Right cardiac atrium (tissue), 5 donors: ENCODE measurements at regions not wholly inside any gene's neighbourhood (a gene's known extent, or its start where the extent isn't known, plus 50 kb on each side); places are given as distances from the start of the nearest gene placed in this dataset.

Source experiments
- ATAC-seq, 2 donors: fragments of 200-7000 bp; cut with Tn5 transposase; one replicate each; pipeline versions ENCODE4 v1.8.0 to v1.9.1; 2020; ENCODE audit warnings: moderate library complexity in 2 of 2, mild to moderate bottlenecking in 1 of 2
- DNase-seq, 3 donors: peaks; one replicate each; pipeline ENCODE4 v3.0.0-alpha.2; 2020
- H3K27ac ChIP-seq: one replicate; pipeline ENCODE4 v1.5.1; 2013; ENCODE audit warnings: mild to moderate bottlenecking, low read length, control low read depth, moderate library complexity
- H3K27me3 ChIP-seq: one replicate; pipeline ENCODE4 v1.6.1; 2013; ENCODE audit not compliant: control insufficient read depth, insufficient read depth
- H3K4me1 ChIP-seq: one replicate; pipeline ENCODE4 v1.6.1; 2013; ENCODE audit warnings: low read length; ENCODE audit not compliant: control insufficient read depth, insufficient read depth
- H3K4me3 ChIP-seq: one replicate; pipeline ENCODE4 v1.5.1; 2013; ENCODE audit warnings: low read length, control low read depth
- H3K9me3 ChIP-seq: one replicate; pipeline ENCODE4 v1.6.1; 2013; ENCODE audit warnings: low read length; ENCODE audit not compliant: control insufficient read depth
- WGBS: extraction: QIAGEN DNeasy Blood & Tissue Kit; methylation state at CpG from one replicate; pipeline ENCODE4 v1.1.7; 2013; 5-methylcytosine and 5-hydroxymethylcytosine counted together
- intact Hi-C, 4 donors: fragments of 100-400 bp; cut with DNase I; formaldehyde crosslinking; loops; one replicate each; pipeline versions ENCODE4 v1.11.0 to v1.14.0; 2022 to 2023
- donor health status: healthy with polysubstance abuse.
- donor health status: DM: no; HTN: yes; CAD: no.
- donor health status: DM: no; HTN: no; CAD: no.
- donor health status: DM: no; HTN: yes; CAD: no; lungs with severe emphysema.
- donor health status: DM: yes; HTN: yes; CAD: no.

DNA sequence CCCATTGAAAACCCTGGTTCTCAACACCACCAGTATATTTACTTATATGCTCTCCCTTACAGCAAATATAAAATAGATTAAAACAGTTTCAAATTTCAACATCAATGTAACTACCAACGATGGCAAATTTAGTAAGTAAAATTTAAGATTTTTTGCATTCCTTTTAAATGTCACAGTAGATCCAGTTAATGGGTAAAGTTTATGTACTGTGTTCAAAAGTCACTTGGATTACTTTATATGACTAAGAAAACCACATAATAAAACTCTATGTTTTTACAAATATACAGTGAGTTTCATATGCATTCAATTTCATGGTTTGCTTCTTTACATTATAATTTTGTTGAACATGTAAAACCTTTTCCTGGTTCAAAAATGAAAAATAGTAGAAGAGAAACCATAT lies 364.6 kb downstream of the AASDHPPT start:
- Histone ChIP-seq H3K9me3 (no peaks in the 10 kb centered on the region), H3K4me3 (no peak overlapping the region), H3K27me3 (no peaks in the 10 kb centered on the region), H3K27ac (no peak overlapping the region), H3K4me1 (no peaks in the 10 kb centered on the region)
- DNase-seq (no peak), ATAC-seq (no peak)
- intact Hi-C loops, result no loop called here
- WGBS, result 78% methylated on average over 1 of the region's 1 CpG

- intact Hi-C loops, result no loop called here
- H3K27me3 ChIP-seq, result no peaks in the 10 kb centered on the region
- H3K4me1 ChIP-seq, result no peaks in the 10 kb centered on the region
- ATAC-seq, result no peak
- no peak for DNase-seq
- H3K27ac ChIP-seq, result no peak overlapping the region
- H3K4me3 ChIP-seq, result no peak overlapping the region
- WGBS, result 100% methylated on average over 1 of the region's 1 CpG
- H3K9me3 ChIP-seq, result no peaks in the 10 kb centered on the region
These were observed 368.8 kb downstream of the AASDHPPT start for GRCh38 chr11:106446302-106446701.

GRCh38 chr11:106446955-106447354 lies 369.5 kb downstream of the AASDHPPT start:
- ATAC-seq (no peak), DNase-seq (no peak)
- WGBS, result 31% methylated on average over 4 of the region's 4 CpGs
- intact Hi-C loops, result no loop called here
- H3K4me1 ChIP-seq, result no peaks in the 10 kb centered on the region
- H3K4me3 ChIP-seq, result no peak overlapping the region
- H3K9me3 ChIP-seq, result no peaks in the 10 kb centered on the region
- H3K27me3 ChIP-seq, result no peaks in the 10 kb centered on the region
- no peak overlapping the region for H3K27ac ChIP-seq

GRCh38 chr11:106447631-106448191 lies 370.2 kb downstream of the AASDHPPT start:
- no peaks in the 10 kb centered on the region for H3K27me3 ChIP-seq
- ATAC-seq (no peak), DNase-seq (peak in 1 of 3 donors; percentile 25)
- no peaks in the 10 kb centered on the region for H3K9me3 ChIP-seq
- 51% methylated on average over 5 of the region's 5 CpGs for WGBS
- H3K27ac ChIP-seq, result no peak overlapping the region
- intact Hi-C loops, result no loop called here
- no peaks in the 10 kb centered on the region for H3K4me1 ChIP-seq
- no peak overlapping the region for H3K4me3 ChIP-seq

GRCh38 chr11:106449763-106450162 lies 372.3 kb downstream of the AASDHPPT start:
- H3K4me3 ChIP-seq, result no peak overlapping the region
- no peak for DNase-seq
- no peaks in the 10 kb centered on the region for H3K4me1 ChIP-seq
- intact Hi-C loops, result no loop called here
- 83% methylated on average over 3 of the region's 3 CpGs for WGBS
- H3K27ac ChIP-seq, result no peak overlapping the region
- ATAC-seq, result no peak
- no peaks in the 10 kb centered on the region for H3K9me3 ChIP-seq
- H3K27me3 ChIP-seq, result no peaks in the 10 kb centered on the region

- Histone ChIP-seq H3K27me3 (no peaks in the 10 kb centered on the region), H3K9me3 (no peaks in the 10 kb centered on the region), H3K4me3 (no peak overlapping the region), H3K27ac (no peak overlapping the region), H3K4me1 (no peaks in the 10 kb centered on the region)
- DNase-seq (no peak), ATAC-seq (no peak)
- intact Hi-C loops, result no loop called here
- 35% methylated on average over 2 of the region's 2 CpGs for WGBS
These were observed 373.9 kb downstream of the AASDHPPT start for GRCh38 chr11:106451228-106451922.

GRCh38 chr11:106456647-106457046 lies 379.2 kb downstream of the AASDHPPT start:
- WGBS, result 56% methylated on average over 3 of the region's 3 CpGs
- ATAC-seq (no peak), DNase-seq (no peak)
- Histone ChIP-seq H3K27me3 (no peaks in the 10 kb centered on the region), H3K27ac (no peak overlapping the region), H3K4me3 (no peak overlapping the region), H3K9me3 (no peaks in the 10 kb centered on the region), H3K4me1 (no peaks in the 10 kb centered on the region)
- intact Hi-C loops, result no loop called here

GRCh38 chr11:106457727-106458126 lies 380.3 kb downstream of the AASDHPPT start:
- H3K27ac ChIP-seq, result no peak overlapping the region
- H3K27me3 ChIP-seq, result no peaks in the 10 kb centered on the region
- WGBS, result 36% methylated on average over 1 of the region's 1 CpG
- no peak overlapping the region for H3K4me3 ChIP-seq
- intact Hi-C loops, result no loop called here
- H3K9me3 ChIP-seq, result no peaks in the 10 kb centered on the region
- ATAC-seq (no peak), DNase-seq (no peak)
- no peaks in the 10 kb centered on the region for H3K4me1 ChIP-seq

GRCh38 chr11:106459135-106459534 lies 381.7 kb downstream of the AASDHPPT start:
- H3K4me3 ChIP-seq, result no peak overlapping the region
- intact Hi-C loops, result no loop called here

GRCh38 chr11:106461148-106461691 lies 383.8 kb downstream of the AASDHPPT start:
- DNase-seq (peak in 1 of 3 donors; percentile 39), ATAC-seq (no peak)
- intact Hi-C loops, result no loop called here
- Histone ChIP-seq H3K4me1 (no peaks in the 10 kb centered on the region), H3K27me3 (no peaks in the 10 kb centered on the region), H3K9me3 (no peaks in the 10 kb centered on the region), H3K4me3 (no peak overlapping the region), H3K27ac (no peak overlapping the region)
- WGBS, result 39% methylated on average over 5 of the region's 5 CpGs

More at GRCh38 chr11:106459135-106459534, 381.7 kb downstream of the AASDHPPT start:
- H3K27ac ChIP-seq, result no peak overlapping the region
- DNase-seq (no peak), ATAC-seq (no peak)
- H3K4me1 ChIP-seq, result no peaks in the 10 kb centered on the region
- WGBS, result 34% methylated on average over 3 of the region's 3 CpGs
- H3K9me3 ChIP-seq, result no peaks in the 10 kb centered on the region
- no peaks in the 10 kb centered on the region for H3K27me3 ChIP-seq

DNA sequence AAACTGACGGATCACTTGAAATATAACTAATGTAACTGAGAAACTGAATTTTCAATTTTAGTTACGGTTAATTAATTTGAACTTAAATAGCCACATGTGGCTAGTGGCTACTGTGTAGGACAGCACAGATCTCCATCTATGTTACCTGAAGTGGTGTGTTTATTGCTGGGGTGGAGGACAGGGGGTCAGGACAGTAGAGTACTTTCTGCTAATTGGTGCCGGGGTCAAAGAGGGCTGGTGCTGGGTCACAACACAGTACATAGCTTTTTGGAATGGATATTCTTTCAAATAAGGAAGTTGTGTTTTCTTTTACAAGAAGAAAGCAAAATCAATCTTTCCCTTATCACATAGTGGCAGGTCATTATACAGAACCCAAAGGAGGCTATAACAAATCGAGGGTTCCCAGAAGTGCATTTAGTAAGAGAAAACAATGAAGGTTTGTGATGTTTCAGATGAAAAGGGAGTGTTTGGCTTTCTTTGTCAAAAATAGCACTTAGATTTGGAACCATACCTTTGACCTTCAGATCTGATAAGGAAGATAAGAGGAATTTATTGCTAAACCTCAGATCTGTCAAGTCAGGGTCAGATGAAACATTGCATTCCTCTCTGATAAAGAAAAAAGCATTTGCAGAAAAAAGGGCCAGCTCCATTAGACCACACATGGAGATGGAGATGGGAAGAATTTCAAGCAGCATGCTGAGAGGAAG lies 384.5 kb downstream of the AASDHPPT start:
- Histone ChIP-seq H3K9me3 (no peaks in the 10 kb centered on the region), H3K27ac (no peak overlapping the region), H3K4me3 (no peak overlapping the region), H3K4me1 (no peaks in the 10 kb centered on the region), H3K27me3 (no peaks in the 10 kb centered on the region)
- no peak for ATAC-seq
- 64% methylated on average over 4 of the region's 4 CpGs for WGBS
- intact Hi-C loops, result no loop called here
- DNase-seq, result no peak
